ENCODE measurements at regions not wholly inside any gene's neighbourhood (a gene's known extent, or its start where the extent isn't known, plus 50 kb on each side); places are given as distances from the start of the nearest gene placed in this dataset.

DNA sequence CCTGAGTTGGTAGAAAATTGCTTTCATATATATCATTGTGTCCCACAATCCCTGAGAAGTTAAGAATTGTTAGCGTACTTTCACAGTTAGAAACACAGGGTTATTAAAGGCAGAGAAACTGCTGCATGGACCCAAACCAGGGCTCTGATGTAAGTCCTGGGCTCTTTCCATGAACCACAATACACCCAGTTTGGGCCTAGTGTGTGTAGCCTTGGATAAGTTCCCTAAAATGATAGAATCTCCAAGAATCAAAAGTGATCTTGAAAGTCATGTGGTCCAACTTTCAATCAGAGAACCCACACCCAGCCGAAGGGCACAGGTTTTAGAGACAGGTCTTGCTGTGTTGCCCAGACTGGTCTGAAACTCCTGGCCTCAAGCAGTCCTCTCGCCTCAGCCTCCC lies 257.8 kb upstream of the KLF3 start:
- Histone ChIP-seq H3K9me3 (ENCODE audit: low read depth) (no peaks in the 10 kb centered on the region), H3K36me3 (no peaks in the 10 kb centered on the region), H3K27me3 (no peaks in the 10 kb centered on the region), H3K4me3 (no peak overlapping the region), H3K4me1 (ENCODE audit: low read depth) (no peaks in the 10 kb centered on the region), H3K27ac (no peak overlapping the region)
- no peak for TF ChIP-seq CTCF (IDR thresholded peaks at IDR 0.05; ENCODE audit: low read depth, low read length)
- no peak for DNase-seq (ENCODE audit: low read depth in 1 of 2, low spot score in 1 of 2)

- Histone ChIP-seq H3K4me3 (no peak overlapping the region), H3K27me3 (no peaks in the 10 kb centered on the region), H3K9me3 (ENCODE audit: low read depth) (no peaks in the 10 kb centered on the region), H3K36me3 (no peaks in the 10 kb centered on the region), H3K4me1 (ENCODE audit: low read depth) (no peaks in the 10 kb centered on the region), H3K27ac (no peak overlapping the region)
- TF ChIP-seq CTCF (IDR thresholded peaks at IDR 0.05; ENCODE audit: low read depth, low read length), result no peak
- DNase-seq (ENCODE audit: low read depth in 1 of 2, low spot score in 1 of 2), result no peak
Measured at GRCh38 chr4:38409852-38410251, 254.1 kb upstream of the KLF3 start.

- DNase-seq (ENCODE audit: low read depth in 1 of 2, low spot score in 1 of 2), result no peak
- Histone ChIP-seq H3K36me3 (no peaks in the 10 kb centered on the region), H3K27ac (no peak overlapping the region), H3K9me3 (ENCODE audit: low read depth) (no peaks in the 10 kb centered on the region), H3K27me3 (no peaks in the 10 kb centered on the region), H3K4me1 (ENCODE audit: low read depth) (no peaks in the 10 kb centered on the region), H3K4me3 (no peak overlapping the region)
- no peak for TF ChIP-seq CTCF (IDR thresholded peaks at IDR 0.05; ENCODE audit: low read depth, low read length)
Measured at GRCh38 chr4:38411092-38411491, 252.9 kb upstream of the KLF3 start.

- no peak for DNase-seq (ENCODE audit: low read depth in 1 of 2, low spot score in 1 of 2)
Measured at GRCh38 chr4:38411981-38412536, 251.9 kb upstream of the KLF3 start.

GRCh38 chr4:38413524-38414341 lies 250.3 kb upstream of the KLF3 start:
- TF ChIP-seq CTCF (IDR thresholded peaks at IDR 0.05; ENCODE audit: low read depth, low read length), result no peak
- Histone ChIP-seq H3K27ac (no peak overlapping the region), H3K9me3 (ENCODE audit: low read depth) (no peaks in the 10 kb centered on the region), H3K27me3 (no peaks in the 10 kb centered on the region), H3K36me3 (no peaks in the 10 kb centered on the region), H3K4me3 (no peak overlapping the region), H3K4me1 (ENCODE audit: low read depth) (no peaks in the 10 kb centered on the region)
- no peak for DNase-seq (ENCODE audit: low read depth in 1 of 2, low spot score in 1 of 2)

More at GRCh38 chr4:38411981-38412536, 251.9 kb upstream of the KLF3 start:
- no peak for TF ChIP-seq CTCF (IDR thresholded peaks at IDR 0.05; ENCODE audit: low read depth, low read length)
- Histone ChIP-seq H3K4me1 (ENCODE audit: low read depth) (no peaks in the 10 kb centered on the region), H3K9me3 (ENCODE audit: low read depth) (no peaks in the 10 kb centered on the region), H3K27me3 (no peaks in the 10 kb centered on the region), H3K4me3 (no peak overlapping the region), H3K36me3 (no peaks in the 10 kb centered on the region), H3K27ac (no peak overlapping the region)
